ELR (cell line): ENCODE measurements at regions not wholly inside any gene's neighbourhood (a gene's known extent, or its start where the extent isn't known, plus 50 kb on each side); places are given as distances from the start of the nearest gene placed in this dataset.
"Not testable (repeated sequence)": the region's sequence is repeated elsewhere in the genome, so short reads cannot be mapped to it uniquely, and the experiment has no call there.

Experiments
- DNase-seq: peaks from one replicate; pipeline ENCODE4 v3.0.0-alpha.2; 2015; ENCODE audit warnings: low read depth

DNA sequence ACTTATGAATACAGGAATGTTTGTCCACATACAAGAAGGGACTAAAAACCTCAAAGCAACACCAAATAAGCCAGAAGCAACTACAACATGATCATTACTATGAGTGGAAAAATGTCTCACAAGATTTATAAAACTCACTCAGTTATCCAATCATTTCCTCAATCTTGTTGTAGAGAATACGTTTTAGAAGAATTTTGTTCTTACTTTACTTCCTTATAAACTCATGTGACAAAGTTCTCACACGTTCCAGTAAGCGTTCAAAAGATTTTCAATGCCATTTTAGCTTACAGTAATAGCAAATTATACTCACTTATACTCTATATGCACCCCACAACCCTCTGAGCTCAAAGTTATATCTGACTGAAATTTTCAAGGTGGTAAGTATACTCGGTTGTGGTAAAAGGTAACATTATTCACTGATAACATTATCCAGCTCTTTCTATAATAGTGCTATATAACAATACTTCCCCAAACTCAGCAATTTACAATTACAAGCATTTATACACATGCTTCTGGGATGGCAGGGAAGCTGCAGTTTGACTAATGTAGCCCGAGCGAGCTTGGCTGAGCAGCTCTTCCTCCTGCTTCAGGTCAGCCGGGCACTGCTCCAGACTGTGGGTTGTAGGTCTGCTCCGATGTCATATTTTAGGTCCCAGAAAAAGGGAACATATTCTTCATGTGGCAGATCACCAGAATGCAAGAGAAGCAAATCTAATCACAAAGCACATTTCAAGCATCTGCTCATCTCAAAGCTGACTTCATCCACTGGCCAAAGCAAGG is 226.3 kb downstream of the RCHY1 start:
- no peak for DNase-seq

GRCh38 chr4:75285837-75286236 is 228.4 kb downstream of the RCHY1 start:
- no peak for DNase-seq

GRCh38 chr4:75284831-75285230 is 229.4 kb downstream of the RCHY1 start:
- DNase-seq, result no peak

DNA sequence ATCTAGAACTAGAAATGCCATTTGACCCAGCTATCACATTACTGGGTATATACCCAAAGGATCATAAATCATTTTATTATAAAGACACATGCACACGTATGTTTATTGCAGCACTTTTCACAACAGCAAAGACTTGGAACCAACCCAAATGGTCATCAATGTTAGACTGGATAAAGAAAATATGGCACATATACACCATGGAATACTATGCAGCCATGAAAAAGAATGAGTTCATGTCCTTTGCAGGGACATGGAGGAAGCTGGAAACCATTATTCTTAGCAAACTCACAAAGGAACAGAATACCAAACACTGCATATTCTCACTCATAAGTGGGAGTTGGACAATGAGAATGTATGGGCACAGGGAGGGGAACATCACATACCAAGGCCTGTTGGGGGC is 233.7 kb downstream of the RCHY1 start:
- not testable (repeated sequence) for DNase-seq

DNA sequence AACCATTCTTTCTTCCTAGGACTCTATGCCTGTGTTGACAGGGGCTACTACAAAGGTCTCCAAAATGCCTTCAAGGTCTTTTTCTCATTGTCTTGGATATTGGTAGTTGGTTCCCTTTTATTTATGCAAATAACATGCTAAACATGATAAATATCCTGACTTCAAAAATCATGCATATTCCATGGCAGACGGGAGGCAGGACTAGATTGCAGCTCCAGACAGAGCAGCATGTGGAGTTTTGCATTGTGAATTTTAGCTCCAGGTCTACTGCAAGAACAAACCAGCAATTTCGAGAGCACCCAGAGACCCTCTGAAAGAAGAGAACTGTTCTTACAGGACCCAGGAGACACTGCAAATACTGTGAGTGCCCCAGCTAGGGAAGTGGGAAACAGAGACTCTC is 254.9 kb downstream of the RCHY1 start:
- DNase-seq, result no peak

DNA sequence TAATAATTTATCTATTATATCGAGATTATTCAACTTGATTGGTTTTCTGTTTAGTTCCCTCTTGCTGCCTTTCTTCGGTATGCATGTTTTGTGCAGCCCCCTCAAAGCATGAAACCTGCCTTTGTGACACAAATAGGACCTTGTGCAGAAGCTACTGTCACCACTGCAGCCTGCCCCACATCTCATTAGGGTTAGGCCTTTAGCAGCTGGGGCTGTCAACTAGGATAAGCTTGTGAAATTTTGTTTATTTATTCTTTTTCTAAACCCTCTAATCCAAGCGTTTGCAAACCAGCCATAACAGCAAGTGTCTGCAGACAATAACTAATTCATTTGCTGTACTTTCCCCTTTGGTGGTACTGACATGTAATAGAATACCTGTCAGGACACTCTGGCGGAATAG is 258.9 kb downstream of the RCHY1 start:
- no peak for DNase-seq

- DNase-seq, result peak; percentile 6
Measured at GRCh38 chr4:75254745-75255144, 259.5 kb downstream of the RCHY1 start.

GRCh38 chr4:75253094-75253493 is 261.1 kb downstream of the RCHY1 start:
- not testable (repeated sequence) for DNase-seq

DNA sequence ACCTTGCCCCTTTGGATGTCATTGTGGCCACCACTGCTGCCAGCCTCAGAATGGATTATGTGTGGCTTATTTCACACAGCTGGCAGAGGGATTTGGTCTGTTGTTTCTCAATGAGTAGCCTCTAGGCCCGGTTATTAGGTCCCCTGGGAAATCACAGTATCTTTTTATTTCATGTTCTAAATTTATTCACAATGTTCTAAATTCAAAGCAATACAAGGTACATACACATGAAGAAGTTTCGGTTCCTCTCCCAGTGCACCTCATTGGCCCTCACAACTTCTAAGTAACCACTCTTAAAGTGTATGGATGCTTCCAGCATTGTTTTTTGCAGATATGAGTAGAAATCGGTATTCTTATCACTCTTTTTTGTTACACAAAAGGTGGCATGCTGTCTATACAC is 262.7 kb downstream of the RCHY1 start:
- DNase-seq, result no peak

GRCh38 chr4:75249739-75250138 is 264.5 kb downstream of the RCHY1 start:
- no peak for DNase-seq

GRCh38 chr4:75248770-75249407 is 265.3 kb downstream of the RCHY1 start:
- DNase-seq, result peak; percentile 6

DNA sequence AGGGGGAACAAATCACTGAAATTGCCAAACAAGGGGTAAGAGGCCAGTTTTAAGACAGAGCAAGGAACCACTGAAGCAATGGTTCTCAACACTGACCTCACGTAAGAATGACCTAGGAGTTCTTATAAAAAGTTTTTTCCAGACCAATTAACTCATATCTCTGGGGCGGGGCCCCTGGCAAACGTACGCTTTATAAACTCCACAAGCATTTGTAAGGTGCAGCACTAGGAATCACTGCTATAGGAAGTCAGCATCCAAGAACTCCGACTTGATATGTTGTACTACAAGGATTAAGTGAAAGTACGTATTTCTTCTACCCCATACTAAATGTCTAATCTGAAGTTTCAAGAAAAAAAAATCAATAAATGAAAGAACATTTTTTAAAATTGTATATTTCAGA is 269.9 kb downstream of the RCHY1 start:
- no peak for DNase-seq

DNA sequence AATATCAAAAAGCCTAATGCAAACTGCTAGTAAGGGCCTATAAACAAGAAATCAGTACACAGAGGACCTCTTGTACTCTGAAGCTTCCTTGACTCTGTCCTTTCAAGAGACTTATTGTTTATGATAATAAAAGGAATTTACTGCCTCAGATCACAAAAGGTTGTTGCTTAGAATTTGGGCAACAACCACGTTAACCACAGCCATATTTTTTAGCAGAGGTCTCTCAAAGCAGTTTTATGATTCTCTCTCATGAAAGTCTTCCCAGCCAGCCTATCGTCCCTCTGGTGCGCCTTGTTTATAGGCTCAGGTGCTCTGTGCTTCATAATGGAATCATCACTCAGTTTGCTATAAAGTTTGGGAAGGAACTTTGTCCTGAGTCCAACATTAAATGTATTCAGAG is 270.6 kb downstream of the RCHY1 start:
- DNase-seq, result no peak

DNA sequence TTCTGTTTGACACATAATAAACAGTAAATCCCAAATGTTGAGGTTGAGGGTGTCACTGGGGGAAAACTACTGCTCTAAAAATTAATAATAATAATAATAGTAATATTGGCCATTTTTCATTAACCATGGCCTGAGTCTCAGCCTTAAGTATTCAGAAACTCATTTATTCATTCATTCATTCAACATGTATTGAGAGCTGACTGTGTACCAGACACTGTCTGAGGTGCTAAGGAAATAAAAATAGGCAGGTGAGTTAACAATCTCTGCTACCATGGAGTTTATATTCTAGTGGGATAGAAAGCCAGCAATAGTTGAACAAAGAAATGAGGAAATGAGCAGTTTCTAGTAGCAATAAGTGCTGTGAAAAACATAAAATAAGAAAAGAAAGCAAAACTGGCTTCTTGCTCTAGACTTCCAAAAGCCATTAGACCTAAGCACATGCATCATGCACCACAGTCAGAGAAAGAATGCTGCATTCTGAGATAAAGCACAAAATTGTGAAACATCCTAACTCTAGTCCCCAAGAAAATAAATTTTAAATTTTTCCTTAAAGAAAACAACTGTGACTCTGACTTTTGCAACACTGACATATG is 278.7 kb downstream of the RCHY1 start:
- DNase-seq, result no peak

GRCh38 chr4:75232546-75232945 is 281.7 kb downstream of the RCHY1 start:
- no peak for DNase-seq

DNA sequence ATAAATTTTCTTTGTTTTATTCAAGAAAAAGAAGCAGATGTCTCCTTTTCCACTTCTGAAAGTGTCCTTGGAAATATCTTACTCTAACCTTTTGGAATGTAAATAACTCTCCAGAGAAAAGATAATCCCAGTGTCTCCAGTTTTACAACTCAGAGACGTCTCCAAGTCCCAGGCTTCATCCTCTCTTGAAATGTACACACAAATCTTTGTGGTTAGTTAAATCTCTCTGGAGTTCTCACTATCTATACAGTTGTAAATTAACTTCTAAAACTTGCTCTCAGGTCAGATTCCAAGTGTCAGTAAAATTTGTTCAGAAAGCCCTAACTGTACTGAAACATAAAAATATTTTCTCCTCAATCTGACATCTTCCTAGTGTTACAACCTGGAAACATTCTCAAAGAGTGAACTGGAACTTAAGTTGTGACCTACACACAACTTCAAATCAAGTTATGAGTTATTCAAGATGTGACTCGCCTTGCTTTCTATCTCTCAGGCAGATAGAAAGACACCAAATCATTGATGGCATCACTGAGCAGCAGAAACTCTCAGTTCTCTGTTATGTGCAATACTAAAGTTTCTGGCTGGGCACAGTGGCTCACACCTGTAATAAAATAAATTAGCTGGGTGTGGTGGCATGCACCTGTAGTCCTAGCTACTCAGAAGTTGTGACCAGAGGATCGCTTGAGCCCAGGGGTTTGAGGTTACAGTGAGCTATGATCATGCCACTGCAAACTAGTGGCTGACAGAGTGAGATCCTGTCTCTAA is 284.2 kb downstream of the RCHY1 start:
- DNase-seq, result no peak

DNA sequence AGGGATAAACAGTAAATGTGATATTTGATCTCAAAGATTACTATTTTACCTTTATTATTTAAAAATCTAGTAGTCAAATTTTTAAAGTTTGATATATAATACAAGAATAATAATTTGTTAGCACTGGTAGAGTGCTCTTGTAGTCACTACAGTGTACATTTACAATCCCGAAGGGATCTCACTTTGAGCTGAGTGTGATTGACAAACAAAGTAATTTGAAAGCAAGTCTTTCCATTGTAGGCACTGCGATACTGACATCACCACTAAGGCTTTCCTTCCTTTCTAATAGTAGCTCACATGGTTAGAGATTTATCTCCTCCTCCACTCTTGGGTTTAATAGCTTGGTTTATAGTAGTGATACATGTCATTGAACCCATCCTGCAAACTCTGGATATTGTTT is 280.6 kb downstream of the PARM1 start:
- DNase-seq, result no peak

DNA sequence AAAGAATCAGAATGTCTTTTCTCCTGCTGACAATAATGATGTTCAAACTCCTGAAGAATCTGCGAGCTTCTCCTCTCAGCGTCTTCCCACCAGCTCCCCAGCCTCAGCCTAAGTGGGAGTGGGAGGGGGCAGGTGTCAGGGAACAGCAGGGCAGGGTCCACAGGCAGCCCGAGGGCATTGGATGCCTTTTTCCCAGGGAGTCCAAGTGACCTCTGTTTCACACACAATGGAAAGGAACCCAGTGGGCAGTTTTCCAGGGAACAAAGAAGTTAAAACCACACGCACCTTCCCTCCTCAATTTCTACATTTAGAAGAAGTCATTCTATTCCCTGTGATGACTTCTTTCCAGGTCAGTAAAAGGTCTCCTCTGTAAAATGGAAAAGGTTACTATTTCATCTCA is 278.5 kb downstream of the PARM1 start:
- DNase-seq, result no peak

- no peak for DNase-seq
Measured at GRCh38 chr4:75207902-75208301, 275.0 kb downstream of the PARM1 start.

GRCh38 chr4:75195111-75195510 is 262.2 kb downstream of the PARM1 start:
- DNase-seq, result no peak

DNA sequence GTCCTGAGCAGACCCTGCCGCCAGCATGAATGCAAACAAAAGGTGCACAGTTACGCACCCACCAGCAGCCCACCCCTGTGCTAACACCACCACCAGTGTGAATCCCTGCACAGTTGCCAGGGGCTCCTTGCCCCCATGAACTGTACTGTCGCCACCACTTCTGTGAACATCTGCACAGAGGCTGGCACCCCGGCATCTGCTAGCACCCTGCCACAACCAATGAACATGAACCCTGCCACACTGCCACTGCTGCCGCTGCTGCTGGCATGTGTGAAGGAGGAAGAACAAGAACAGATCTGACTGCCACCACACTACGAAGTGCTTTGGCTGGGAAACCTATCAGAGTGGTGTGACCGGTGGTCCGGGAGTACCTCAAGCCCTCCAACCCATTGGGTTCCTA is 261.3 kb downstream of the PARM1 start:
- no peak for DNase-seq

- not testable (repeated sequence) for DNase-seq
Measured at GRCh38 chr4:75192182-75192581, 259.3 kb downstream of the PARM1 start.
